ENCODE measurements at regions not wholly inside any gene's neighbourhood (a gene's known extent, or its start where the extent isn't known, plus 50 kb on each side); places are given as distances from the start of the nearest gene placed in this dataset.

DNA sequence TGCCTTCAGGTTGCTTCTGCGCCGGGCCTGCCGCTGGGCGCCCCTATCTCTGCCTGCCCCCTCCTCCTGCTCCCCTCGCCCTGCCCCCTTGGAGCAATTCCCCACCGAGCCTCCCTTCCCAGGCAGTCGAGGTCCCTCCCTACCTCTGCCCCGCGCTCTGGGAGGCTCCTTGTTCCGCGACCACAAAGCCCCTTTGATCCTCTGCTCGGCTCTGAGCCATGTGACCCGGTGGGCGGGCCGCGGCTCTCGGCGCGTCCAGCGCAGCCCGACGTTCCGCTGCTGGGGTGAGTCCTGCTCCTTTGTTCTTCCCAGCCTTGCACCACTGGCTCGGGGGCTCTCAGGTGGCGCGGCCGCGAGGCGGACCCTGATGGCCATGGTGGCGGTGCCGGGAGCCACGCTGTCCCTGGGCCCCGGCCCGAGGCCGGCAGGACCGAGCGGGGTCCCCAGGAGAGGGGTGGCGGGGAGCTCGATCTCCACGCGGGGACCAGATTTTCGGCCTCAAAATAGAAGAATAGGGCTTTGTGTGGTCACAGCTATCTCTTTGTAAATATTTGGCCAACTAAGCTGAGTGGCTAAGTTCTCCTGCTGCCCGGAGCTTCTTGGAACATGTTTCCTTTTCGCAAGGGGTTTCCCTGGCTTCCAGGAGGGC, 310.6 kb downstream of the SEC14L1 start (continued):
- TF ChIP-seq, protein P1, sequence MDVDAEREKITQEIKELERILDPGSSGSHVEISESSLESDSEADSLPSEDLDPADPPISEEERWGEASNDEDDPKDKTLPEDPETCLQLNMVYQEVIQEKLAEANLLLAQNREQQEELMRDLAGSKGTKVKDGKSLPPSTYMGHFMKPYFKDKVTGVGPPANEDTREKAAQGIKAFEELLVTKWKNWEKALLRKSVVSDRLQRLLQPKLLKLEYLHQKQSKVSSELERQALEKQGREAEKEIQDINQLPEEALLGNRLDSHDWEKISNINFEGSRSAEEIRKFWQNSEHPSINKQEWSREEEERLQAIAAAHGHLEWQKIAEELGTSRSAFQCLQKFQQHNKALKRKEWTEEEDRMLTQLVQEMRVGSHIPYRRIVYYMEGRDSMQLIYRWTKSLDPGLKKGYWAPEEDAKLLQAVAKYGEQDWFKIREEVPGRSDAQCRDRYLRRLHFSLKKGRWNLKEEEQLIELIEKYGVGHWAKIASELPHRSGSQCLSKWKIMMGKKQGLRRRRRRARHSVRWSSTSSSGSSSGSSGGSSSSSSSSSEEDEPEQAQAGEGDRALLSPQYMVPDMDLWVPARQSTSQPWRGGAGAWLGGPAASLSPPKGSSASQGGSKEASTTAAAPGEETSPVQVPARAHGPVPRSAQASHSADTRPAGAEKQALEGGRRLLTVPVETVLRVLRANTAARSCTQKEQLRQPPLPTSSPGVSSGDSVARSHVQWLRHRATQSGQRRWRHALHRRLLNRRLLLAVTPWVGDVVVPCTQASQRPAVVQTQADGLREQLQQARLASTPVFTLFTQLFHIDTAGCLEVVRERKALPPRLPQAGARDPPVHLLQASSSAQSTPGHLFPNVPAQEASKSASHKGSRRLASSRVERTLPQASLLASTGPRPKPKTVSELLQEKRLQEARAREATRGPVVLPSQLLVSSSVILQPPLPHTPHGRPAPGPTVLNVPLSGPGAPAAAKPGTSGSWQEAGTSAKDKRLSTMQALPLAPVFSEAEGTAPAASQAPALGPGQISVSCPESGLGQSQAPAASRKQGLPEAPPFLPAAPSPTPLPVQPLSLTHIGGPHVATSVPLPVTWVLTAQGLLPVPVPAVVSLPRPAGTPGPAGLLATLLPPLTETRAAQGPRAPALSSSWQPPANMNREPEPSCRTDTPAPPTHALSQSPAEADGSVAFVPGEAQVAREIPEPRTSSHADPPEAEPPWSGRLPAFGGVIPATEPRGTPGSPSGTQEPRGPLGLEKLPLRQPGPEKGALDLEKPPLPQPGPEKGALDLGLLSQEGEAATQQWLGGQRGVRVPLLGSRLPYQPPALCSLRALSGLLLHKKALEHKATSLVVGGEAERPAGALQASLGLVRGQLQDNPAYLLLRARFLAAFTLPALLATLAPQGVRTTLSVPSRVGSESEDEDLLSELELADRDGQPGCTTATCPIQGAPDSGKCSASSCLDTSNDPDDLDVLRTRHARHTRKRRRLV (CRISPR knock-in tag; IDR thresholded peaks at IDR 0.05): peak; percentile 21; the same call in 1 of the 2 replicates
- TF ChIP-seq, protein P2, sequence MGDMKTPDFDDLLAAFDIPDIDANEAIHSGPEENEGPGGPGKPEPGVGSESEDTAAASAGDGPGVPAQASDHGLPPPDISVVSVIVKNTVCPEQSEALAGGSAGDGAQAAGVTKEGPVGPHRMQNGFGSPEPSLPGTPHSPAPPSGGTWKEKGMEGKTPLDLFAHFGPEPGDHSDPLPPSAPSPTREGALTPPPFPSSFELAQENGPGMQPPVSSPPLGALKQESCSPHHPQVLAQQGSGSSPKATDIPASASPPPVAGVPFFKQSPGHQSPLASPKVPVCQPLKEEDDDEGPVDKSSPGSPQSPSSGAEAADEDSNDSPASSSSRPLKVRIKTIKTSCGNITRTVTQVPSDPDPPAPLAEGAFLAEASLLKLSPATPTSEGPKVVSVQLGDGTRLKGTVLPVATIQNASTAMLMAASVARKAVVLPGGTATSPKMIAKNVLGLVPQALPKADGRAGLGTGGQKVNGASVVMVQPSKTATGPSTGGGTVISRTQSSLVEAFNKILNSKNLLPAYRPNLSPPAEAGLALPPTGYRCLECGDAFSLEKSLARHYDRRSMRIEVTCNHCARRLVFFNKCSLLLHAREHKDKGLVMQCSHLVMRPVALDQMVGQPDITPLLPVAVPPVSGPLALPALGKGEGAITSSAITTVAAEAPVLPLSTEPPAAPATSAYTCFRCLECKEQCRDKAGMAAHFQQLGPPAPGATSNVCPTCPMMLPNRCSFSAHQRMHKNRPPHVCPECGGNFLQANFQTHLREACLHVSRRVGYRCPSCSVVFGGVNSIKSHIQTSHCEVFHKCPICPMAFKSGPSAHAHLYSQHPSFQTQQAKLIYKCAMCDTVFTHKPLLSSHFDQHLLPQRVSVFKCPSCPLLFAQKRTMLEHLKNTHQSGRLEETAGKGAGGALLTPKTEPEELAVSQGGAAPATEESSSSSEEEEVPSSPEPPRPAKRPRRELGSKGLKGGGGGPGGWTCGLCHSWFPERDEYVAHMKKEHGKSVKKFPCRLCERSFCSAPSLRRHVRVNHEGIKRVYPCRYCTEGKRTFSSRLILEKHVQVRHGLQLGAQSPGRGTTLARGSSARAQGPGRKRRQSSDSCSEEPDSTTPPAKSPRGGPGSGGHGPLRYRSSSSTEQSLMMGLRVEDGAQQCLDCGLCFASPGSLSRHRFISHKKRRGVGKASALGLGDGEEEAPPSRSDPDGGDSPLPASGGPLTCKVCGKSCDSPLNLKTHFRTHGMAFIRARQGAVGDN (CRISPR knock-in tag; IDR thresholded peaks at IDR 0.05): peak; percentile 89
- TF ChIP-seq EED (CRISPR knock-in tag; IDR thresholded peaks at IDR 0.05) (peak; percentile 62; the same call in 1 of the 2 replicates), SIN3B (IDR thresholded peaks at IDR 0.05; ENCODE audit: low read length) (no peak), TCF7 (IDR thresholded peaks at IDR 0.05; ENCODE audit: low read depth) (peak; percentile 89), ZMYM4 (CRISPR knock-in tag; IDR thresholded peaks at IDR 0.05) (peak; percentile 54; the same call in 1 of the 2 replicates), PAWR (CRISPR knock-in tag; IDR thresholded peaks at IDR 0.05; ENCODE audit: borderline replicate concordance) (no peak)
- TF ChIP-seq, protein P3, sequence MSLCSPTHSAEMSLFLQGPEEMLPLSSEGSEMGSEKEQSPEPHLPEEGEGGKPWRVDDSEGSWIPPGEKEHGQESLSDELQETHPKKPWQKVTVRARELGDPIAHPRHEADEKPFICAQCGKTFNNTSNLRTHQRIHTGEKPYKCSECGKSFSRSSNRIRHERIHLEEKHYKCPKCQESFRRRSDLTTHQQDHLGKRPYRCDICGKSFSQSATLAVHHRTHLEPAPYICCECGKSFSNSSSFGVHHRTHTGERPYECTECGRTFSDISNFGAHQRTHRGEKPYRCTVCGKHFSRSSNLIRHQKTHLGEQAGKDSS (CRISPR knock-in tag; IDR thresholded peaks at IDR 0.05; ENCODE audit: borderline replicate concordance, low read depth): peak; percentile 68
- TF ChIP-seq, protein P4, sequence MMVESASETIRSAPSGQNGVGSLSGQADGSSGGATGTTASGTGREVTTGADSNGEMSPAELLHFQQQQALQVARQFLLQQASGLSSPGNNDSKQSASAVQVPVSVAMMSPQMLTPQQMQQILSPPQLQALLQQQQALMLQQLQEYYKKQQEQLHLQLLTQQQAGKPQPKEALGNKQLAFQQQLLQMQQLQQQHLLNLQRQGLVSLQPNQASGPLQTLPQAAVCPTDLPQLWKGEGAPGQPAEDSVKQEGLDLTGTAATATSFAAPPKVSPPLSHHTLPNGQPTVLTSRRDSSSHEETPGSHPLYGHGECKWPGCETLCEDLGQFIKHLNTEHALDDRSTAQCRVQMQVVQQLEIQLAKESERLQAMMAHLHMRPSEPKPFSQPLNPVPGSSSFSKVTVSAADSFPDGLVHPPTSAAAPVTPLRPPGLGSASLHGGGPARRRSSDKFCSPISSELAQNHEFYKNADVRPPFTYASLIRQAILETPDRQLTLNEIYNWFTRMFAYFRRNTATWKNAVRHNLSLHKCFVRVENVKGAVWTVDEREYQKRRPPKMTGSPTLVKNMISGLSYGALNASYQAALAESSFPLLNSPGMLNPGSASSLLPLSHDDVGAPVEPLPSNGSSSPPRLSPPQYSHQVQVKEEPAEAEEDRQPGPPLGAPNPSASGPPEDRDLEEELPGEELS (CRISPR knock-in tag; IDR thresholded peaks at IDR 0.05): peak; percentile 62
- TF ChIP-seq, protein P5, sequence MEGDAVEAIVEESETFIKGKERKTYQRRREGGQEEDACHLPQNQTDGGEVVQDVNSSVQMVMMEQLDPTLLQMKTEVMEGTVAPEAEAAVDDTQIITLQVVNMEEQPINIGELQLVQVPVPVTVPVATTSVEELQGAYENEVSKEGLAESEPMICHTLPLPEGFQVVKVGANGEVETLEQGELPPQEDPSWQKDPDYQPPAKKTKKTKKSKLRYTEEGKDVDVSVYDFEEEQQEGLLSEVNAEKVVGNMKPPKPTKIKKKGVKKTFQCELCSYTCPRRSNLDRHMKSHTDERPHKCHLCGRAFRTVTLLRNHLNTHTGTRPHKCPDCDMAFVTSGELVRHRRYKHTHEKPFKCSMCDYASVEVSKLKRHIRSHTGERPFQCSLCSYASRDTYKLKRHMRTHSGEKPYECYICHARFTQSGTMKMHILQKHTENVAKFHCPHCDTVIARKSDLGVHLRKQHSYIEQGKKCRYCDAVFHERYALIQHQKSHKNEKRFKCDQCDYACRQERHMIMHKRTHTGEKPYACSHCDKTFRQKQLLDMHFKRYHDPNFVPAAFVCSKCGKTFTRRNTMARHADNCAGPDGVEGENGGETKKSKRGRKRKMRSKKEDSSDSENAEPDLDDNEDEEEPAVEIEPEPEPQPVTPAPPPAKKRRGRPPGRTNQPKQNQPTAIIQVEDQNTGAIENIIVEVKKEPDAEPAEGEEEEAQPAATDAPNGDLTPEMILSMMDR (CRISPR knock-in tag; IDR thresholded peaks at IDR 0.05): peak; percentile 21; the same call in 1 of the 2 replicates
- TF ChIP-seq, protein P6, sequence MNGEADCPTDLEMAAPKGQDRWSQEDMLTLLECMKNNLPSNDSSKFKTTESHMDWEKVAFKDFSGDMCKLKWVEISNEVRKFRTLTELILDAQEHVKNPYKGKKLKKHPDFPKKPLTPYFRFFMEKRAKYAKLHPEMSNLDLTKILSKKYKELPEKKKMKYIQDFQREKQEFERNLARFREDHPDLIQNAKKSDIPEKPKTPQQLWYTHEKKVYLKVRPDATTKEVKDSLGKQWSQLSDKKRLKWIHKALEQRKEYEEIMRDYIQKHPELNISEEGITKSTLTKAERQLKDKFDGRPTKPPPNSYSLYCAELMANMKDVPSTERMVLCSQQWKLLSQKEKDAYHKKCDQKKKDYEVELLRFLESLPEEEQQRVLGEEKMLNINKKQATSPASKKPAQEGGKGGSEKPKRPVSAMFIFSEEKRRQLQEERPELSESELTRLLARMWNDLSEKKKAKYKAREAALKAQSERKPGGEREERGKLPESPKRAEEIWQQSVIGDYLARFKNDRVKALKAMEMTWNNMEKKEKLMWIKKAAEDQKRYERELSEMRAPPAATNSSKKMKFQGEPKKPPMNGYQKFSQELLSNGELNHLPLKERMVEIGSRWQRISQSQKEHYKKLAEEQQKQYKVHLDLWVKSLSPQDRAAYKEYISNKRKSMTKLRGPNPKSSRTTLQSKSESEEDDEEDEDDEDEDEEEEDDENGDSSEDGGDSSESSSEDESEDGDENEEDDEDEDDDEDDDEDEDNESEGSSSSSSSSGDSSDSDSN (CRISPR knock-in tag; IDR thresholded peaks at IDR 0.05): peak; percentile 98

Data from HepG2 (cell line).